Suprapubic skin (tissue), 3 donors: ENCODE measurements at regions not wholly inside any gene's neighbourhood (a gene's known extent, or its start where the extent isn't known, plus 50 kb on each side); places are given as distances from the start of the nearest gene placed in this dataset.

Experiments
- POLR2AphosphoS5 ChIP-seq, 3 donors: sonication (generic); formaldehyde crosslinking; IDR thresholded peaks; one replicate each; pipeline ENCODE4 v1.6.1; 2017; ENCODE audit warnings: antibody characterized with exemption in 3 of 3
- TF ChIP-seq, protein P1 (sequence below), 2 donors: fragments of 200-600 bp in 1 of 2; fragments of 450-650 bp in 1 of 2; sonication (generic) in 1 of 2; IDR thresholded peaks; one replicate each; pipeline ENCODE4 v1.5.1; 2016 to 2019; ENCODE audit warnings: antibody characterized with exemption in 2 of 2, mild to moderate bottlenecking in 1 of 2, moderate library complexity in 1 of 2

DNA sequence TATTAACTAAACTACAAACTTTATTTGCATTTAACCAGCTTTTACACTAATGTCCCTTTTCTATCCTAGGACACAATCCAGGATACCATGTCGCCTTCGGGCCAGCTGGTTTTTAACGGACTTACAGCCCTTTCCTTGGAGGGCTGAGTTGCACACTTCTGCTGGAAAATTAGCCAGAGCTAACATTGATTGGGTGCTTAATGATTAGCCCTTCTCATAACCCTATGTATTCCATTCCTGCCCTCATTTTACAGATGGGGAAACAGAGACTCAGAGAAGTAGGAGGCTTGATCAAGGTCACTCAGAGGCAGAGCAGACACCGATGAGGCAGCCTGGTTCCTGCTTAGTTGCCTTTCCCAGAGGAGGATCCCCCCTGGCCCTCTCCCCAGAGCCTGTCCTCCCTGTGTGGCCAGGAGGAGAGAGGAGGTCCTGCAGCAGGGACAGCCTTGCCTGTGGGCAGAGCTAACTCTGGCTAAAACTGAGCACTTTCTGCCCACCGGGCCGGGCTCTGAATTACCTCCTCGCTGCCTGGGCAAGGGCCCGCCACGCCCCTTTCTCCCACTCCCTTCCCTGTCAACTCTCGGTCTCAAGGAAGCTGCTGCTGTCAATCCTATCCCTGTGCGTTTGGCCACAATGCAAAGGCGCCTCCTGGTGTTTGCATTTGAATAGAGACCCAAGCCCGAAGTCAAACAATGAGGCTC lies 59.6 kb upstream of the PAX6 start:
- TF ChIP-seq, protein P1, sequence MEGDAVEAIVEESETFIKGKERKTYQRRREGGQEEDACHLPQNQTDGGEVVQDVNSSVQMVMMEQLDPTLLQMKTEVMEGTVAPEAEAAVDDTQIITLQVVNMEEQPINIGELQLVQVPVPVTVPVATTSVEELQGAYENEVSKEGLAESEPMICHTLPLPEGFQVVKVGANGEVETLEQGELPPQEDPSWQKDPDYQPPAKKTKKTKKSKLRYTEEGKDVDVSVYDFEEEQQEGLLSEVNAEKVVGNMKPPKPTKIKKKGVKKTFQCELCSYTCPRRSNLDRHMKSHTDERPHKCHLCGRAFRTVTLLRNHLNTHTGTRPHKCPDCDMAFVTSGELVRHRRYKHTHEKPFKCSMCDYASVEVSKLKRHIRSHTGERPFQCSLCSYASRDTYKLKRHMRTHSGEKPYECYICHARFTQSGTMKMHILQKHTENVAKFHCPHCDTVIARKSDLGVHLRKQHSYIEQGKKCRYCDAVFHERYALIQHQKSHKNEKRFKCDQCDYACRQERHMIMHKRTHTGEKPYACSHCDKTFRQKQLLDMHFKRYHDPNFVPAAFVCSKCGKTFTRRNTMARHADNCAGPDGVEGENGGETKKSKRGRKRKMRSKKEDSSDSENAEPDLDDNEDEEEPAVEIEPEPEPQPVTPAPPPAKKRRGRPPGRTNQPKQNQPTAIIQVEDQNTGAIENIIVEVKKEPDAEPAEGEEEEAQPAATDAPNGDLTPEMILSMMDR (IDR thresholded peaks at IDR 0.05), result peak; percentile 10 to 45
- TF ChIP-seq POLR2AphosphoS5 (IDR thresholded peaks at IDR 0.05), result no peak
